ENCODE measurements at regions not wholly inside any gene's neighbourhood (a gene's known extent, or its start where the extent isn't known, plus 50 kb on each side); places are given as distances from the start of the nearest gene placed in this dataset.

GRCh38 chr3:64936556-64936955 is 248.8 kb upstream of the ADAMTS9 start:
- TF ChIP-seq ZBTB33 (IDR thresholded peaks at IDR 0.05; ENCODE audit: extremely low read depth, insufficient replicate concordance, low read length) (no peak), SRF (IDR thresholded peaks at IDR 0.05; ENCODE audit: low read depth) (no peak), SP1 (IDR thresholded peaks at IDR 0.05; ENCODE audit: low read depth) (no peak)
